ENCODE measurements at regions not wholly inside any gene's neighbourhood (a gene's known extent, or its start where the extent isn't known, plus 50 kb on each side); places are given as distances from the start of the nearest gene placed in this dataset.

GRCh38 chr12:34334953-34335743 is 312.9 kb downstream of the ALG10 start:
- Mint-ChIP-seq H3K4me3 (no peak overlapping the region), H3K4me1 (no peaks in the 10 kb centered on the region), H3K9me3 (peaks cover 86 to 99% of the 10 kb centered on the region in 2 experiments), H3K27ac (no peak overlapping the region), H3K27me3 (ENCODE audit: low read depth) (peaks cover 7% of the 10 kb centered on the region), H3K36me3 (ENCODE audit: insufficient read depth in 1 of 3, low read depth in 3 of 3) (peaks cover 6 to 19% (median 18%) of the 10 kb centered on the region in 3 experiments; a peak in 6 of 7 replicates)
- Histone ChIP-seq H2AK5ac (ENCODE audit: insufficient read length, low read length) (no peak overlapping the region), H2BK15ac (ENCODE audit: low read depth, low read length) (no peak overlapping the region), H3T11ph (ENCODE audit: low read length) (no peak overlapping the region), H4K8ac (replicated peaks; ENCODE audit: insufficient read length, low read depth, low read length) (no peak overlapping the region), H3K9ac (ENCODE audit: extremely low read depth, insufficient read length, low read length) (no peak overlapping the region), H2AFZ (ENCODE audit: low read length) (no peak overlapping the region), H3K4me1 (ENCODE audit: insufficient read depth, low read length) (no peaks in the 10 kb centered on the region), H3K27me3 (ENCODE audit: insufficient read depth, low read length) (no peaks in the 10 kb centered on the region), H3K79me1 (ENCODE audit: insufficient read depth, low read depth, low read length, poor library complexity, severe bottlenecking) (no peaks in the 10 kb centered on the region), H3K27ac (ENCODE audit: insufficient read length, low read depth, low read length) (no peak overlapping the region), H2BK120ac (ENCODE audit: low read depth, low read length, poor library complexity, severe bottlenecking) (no peak overlapping the region), H3K23ac (ENCODE audit: insufficient read length, low read depth, low read length) (no peak overlapping the region), H3K56ac (ENCODE audit: insufficient read length, low read depth, low read length) (no peak overlapping the region), H4K91ac (ENCODE audit: insufficient read length, low read depth, low read length) (no peak overlapping the region), H3K18ac (ENCODE audit: insufficient read length, low read depth, low read length) (no peak overlapping the region), H3K4me2 (ENCODE audit: insufficient read depth, insufficient read length, low read length) (no peak overlapping the region), H3K79me2 (ENCODE audit: insufficient read depth, low read length) (no peaks in the 10 kb centered on the region), H3K23me2 (ENCODE audit: insufficient read length, low read depth, low read length, poor library complexity, severe bottlenecking) (no peaks in the 10 kb centered on the region), H4K5ac (ENCODE audit: insufficient read length, low read depth, low read length) (no peak overlapping the region), H3K9me3 (ENCODE audit: control insufficient read depth, low read depth, low read length) (peaks cover 59% of the 10 kb centered on the region), H4K20me1 (ENCODE audit: control insufficient read depth, insufficient read depth, insufficient read length) (no peaks in the 10 kb centered on the region), H2BK12ac (ENCODE audit: insufficient read length, low read depth, low read length) (no peak overlapping the region), H2BK20ac (ENCODE audit: low read depth, low read length, poor library complexity, severe bottlenecking) (no peak overlapping the region), H3K14ac (ENCODE audit: insufficient read depth, low read length) (no peak overlapping the region), H2BK5ac (ENCODE audit: insufficient read length, low read length) (no peak overlapping the region), H3K4ac (ENCODE audit: low read depth, low read length) (no peak overlapping the region)
- DNase-seq, result no peak
- TF ChIP-seq CTCF (conservative IDR thresholded peaks at IDR 0.05), result no peak
- no CpG with 5 or more reads among the region's 47 CpGs for WGBS (ENCODE audit: extremely low coverage, insufficient read length, low lambda C conversion rate)

All from H9 (cell line).